HUDEP-2 (cell line): ENCODE measurements at regions not wholly inside any gene's neighbourhood (a gene's known extent, or its start where the extent isn't known, plus 50 kb on each side); places are given as distances from the start of the nearest gene placed in this dataset.

Experiments
- DNase-seq, 76 experiments: peaks; one replicate each; lab custom pipeline; 2025; ENCODE audit not compliant: unreplicated experiment in 76 of 76; lab: John Stamatoyannopoulos, UW

DNA sequence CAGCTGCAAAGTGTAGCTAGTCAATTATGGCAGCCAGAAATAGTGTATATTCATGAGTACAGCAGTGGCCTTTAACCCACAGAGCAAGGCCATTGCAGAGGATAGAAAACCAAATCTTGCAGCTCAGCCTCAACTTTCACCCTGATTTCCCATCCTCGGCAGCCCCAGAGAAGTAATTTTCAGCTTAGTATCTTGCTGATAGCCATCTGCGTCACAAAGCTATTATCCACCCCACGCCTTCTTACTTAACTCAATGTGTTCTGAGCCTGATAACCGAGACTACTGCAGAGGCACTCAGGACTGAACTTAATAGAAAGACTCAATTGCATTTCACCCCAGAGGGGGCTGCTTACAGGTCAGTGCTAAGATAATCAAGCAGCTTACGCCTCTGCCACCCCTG, 174.5 kb upstream of the MAOA start:
- peak in 12 of 76 experiments; percentile 0 to 8 (median 1) for DNase-seq

DNA sequence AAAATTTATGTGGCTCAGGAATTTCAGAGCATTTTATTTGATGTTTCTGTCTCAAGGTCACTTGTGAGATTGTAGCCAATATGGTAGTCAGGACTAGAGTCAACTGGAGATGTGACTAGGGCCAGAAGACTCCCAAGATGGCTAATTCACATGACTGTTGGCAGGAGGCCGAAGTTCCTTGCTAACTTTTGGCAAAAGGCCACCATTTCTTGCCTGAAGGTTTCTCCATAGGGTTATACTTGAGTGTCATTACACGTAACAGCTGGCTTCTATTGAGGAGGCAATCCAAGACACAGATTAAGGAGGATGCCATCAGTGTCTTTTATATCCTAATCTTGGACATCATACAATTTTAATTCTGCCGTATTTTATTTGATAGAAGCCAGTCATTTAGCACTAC, 162.3 kb upstream of the MAOA start:
- DNase-seq = peak in 4 of 76 experiments; percentile 0 to 4 (median 2)

DNA sequence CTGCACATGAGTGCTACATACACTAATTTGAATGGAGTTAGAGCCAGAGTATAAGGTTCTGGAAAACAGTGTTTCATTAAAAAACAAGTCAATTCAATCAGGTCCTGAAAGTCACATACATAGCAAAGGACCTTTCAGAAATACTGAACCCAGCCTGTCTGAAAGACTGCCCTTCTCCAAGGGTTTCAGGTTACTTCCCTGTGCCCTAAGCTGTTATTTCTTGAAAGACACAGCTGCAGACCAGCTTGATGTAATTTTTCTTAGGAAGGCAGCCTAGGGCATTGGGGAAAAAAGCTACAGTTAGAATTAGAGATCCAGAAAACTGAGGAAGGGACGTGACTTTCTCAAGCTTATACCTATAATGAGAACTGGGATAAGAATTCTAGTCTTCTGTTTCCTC, 155.9 kb upstream of the MAOA start:
- DNase-seq = no peak

DNA sequence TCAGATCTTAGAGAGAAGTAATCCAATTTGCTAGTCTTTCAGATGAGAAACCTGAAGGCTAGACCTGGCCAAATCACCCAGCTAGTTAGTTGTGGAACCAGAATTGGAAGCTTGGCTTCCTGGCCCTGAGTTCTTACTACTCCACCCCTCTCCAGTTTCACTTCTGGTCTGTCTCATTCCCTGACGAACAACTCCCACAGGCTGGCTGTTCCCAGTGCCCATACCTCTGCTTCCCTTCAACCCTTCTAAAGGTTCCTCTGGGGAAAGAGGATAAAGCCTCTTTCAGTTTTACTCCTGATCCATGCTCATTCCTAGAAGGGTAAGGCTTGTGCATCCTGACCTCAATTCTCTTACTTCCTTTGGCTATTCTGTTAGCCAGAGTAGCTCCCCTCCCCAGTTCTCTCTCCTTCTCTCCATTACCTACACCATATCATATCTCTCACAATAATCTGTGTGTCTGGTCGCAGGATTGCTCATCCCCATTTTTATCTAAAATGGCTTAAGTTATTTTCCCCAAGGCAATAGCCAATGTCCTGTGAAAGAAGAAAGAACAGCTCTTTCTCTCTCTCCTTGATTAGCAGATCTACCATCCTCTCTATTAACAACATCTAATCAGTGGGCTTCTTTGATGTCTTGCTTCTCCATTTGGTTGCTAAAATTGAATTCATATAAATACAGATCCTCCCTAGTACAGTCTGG, 155.0 kb upstream of the MAOA start:
- DNase-seq = no peak

DNA sequence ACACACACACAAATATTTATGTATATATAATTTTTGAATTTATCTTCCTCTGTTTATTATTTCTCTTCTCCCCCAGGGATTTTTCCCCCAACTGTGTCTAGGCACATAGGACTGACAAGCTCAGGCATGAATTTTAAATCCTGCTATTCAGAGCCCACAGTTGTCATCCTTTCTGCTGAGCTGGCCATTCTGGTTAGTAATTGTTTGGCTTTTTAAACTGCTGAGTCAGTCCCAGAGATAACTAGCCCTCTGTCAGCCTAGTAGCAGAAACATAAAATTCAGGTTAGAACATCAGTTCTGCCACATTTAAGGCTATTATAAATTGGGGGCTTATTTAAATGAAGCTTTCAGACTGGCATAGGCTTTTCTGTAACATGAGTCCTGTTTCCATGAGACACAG, 151.7 kb upstream of the MAOA start:
- no peak for DNase-seq

DNA sequence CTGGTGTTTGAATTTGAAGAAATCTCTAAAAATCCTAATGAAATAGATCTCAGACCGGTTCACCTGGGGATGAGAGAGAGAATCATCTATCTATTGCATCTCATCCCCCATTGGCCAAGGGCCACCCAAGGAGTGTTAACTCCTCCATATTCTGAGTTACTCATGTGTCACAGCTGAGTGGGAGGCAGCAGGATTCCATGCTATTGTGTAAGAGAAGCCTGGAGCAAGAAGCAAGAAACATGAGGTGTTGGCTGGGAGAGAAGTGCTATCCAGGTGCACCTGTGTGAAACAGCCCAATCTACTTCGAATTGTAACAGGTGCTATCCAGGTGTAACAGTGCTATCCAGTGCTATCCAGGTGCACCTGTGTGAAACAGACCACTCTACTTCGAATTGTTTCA, 150.3 kb upstream of the MAOA start:
- DNase-seq = no peak

DNA sequence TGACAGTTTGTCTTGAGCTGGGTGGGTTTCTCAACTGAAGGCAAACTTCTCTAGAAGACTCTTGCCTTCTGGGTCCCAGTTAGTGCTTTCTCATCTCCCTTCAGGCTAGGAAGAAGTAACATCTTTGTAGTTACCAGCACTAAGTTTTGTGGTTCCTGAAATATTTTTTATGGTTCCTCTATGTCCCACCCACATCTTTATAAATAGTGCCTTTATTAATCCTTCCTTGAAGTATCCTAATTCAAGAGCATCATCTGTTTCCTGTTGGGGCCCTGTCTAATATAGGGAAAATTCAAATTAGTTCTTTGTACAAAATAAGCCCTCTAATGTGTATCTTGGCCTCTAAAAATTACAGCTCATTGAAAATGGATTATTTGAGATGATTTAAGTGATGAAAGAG, 147.4 kb upstream of the MAOA start:
- DNase-seq = no peak

DNA sequence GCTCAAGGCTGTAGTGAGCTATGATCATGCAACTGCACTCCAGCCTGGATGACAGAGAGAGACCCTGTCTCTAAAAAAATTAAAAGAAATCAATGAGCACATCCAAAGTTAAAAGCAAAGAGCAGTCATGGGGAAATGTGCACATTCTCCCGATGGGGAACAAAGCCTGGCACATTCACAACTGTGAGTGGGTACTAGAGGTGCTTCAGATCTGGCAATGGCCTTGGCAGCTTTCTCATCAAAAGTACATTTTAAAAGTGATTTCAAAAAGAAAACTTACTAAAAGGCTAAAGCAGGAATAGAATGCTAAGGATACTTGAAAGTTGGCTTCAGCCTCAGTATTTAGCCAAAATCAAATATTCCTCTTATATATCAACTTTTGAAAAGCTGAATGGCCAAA, 145.9 kb upstream of the MAOA start:
- DNase-seq = no peak

DNA sequence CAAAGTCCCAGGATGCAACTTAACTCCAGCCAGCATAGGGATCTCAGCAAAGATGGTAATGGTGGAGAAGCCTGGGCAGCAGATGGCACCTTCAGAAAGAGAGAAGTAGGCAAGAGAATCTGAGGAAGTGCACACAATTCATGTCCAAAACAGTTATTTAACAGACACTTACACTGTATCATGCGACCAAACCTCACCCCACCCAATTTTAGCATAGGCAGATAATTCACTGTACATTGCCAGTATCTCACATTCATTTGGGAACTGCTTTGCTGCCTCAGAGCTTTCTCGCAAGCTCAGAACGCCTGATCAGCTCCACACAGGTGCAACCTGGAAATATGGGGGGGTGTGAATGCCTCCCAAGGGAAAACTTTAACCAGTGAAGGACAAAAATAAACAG, 143.0 kb upstream of the MAOA start:
- no peak for DNase-seq

DNA sequence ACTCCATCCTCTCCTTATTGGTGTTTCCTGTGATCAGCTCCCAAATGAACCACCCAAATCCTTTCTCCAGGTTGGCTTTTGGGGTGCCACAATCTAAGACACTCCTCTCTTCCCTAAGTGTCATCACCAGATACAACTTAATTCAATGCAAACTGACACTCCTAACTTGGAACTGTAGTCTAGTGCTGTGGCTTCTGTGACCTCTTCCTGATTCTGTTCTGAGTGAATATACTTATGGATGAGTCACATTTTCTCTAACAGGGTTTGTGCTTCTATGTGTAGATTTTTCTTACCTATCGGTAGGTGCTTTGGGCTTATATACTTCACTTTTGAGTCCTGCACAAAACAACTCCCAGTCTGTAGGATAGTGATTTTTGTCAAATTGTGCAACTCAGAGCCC, 141.3 kb upstream of the MAOA start:
- no peak for DNase-seq

DNA sequence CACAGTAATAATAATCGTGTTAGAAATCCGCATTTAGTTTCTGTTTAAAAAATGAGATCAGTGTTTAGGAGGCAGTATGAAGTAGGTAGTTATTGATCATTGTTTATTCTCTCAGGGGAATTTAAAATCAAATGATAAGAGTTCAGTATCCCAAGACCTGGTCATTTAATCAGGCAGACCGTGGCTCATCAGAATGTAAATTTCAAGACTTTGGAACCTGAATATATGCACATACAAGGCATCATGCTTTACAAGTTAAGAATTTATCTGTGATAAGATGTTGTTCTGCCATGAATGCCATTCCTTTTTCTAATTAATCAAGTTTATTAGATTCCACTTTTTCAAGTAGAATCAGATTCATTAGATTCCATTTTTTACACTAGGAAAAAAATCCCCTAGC, 133.5 kb upstream of the MAOA start:
- DNase-seq = no peak

DNA sequence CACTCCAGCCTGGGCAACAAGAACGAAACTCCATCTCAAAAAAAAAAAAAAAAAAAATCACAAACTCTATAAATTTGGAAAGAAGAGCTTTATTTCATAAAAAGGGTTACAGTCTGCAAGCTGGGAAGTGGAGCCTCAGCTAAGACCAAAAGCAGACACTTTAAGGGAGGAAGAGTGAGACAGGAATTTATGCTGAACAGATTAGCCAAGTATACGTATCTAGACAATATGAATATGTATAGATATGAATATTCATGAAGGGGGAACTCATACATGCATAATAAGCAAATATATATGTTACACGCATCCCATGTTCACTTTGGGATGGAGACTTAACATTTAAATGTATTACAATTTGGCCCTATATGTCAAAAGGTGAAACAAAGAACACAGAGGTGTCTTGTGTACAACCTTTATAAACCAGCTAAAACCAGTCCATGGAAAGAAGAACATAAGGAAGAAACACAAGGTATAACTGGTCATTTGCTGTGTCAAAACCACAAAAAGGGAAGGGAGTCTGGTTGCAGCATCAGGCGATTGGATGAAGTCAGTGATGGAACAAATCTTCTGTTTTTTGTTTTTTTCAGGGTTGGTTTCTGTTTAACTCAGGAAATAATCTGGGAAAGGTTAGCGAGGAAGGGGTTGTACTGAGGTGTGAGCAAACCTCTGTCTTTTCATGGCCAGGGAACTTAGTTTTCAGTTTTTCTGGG, 130.0 kb upstream of the MAOA start:
- DNase-seq = no peak

DNA sequence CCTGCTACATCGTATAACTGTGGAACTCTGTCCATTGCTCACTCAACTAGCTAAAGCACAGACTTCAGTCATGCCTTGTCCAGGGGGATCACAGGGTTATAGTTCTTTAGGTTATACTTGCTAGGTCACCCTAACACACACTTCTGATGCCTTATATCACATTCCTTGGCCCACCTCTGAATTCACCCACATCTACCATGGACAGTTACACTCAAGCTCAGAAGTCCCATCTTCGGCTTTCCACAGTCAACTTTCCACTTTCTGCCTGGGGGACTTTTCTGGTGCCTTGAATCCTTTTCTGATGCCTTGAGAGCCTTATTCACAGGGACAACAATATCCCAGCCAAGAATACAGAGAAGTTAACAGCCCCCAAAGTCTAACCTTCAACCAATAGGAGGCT, 129.2 kb upstream of the MAOA start:
- no peak for DNase-seq

DNA sequence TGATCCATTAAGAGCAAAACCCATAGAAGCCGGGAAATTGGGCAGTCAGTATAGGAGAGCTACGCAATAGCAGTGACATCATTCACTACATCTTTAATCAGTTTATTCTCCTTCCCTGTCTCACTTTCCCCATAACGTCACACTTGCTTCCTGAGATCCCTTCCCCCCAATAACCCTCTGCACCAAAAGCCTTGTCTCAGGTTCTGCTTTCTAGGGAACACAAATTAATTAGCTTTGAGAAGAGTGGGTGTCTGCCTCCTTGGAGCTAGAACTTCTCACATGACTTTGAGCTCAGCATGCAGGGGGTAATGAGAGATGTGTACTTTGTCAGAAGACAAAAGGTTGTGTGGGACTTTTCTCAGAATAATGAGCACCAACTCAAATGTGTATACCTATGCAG, 128.3 kb upstream of the MAOA start:
- DNase-seq = no peak

DNA sequence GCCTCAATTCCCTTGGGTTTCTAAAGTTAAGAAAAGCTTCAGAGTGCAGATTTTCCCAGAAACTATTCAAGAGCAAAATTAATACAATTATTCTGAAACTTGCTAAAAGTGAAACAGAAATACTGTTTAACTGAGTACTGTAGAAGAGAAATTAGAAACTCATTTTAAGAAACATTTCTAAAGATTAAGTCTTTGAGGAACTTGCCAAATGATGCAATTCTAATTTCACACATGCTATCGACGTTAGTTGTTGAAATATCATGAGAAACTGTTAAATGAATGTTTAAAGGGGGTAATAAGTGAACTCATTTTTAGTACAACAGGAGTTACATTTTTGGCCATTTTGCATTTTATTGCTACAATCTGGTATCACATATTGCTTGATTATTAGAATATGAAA, 125.3 kb upstream of the MAOA start:
- DNase-seq = no peak

DNA sequence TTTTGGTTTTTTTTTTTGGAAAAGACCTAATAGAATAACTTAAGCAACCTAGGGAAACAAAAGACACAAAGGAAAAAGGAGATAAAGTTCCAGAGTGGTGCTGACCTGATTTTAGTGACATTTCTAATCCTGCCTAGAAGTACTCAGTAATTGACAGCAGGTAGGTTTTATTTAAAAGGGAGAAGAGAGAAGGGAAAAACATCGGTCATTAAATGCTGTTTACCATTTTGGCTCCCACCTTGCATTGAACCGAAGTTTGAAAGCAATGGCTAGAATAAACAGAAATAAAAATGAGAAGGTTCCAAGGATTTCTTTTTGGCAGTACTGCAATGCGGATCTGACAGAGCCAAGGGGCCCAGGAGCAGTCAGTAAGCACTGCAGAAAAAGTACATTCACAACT, 115.8 kb upstream of the MAOA start:
- no peak for DNase-seq

DNA sequence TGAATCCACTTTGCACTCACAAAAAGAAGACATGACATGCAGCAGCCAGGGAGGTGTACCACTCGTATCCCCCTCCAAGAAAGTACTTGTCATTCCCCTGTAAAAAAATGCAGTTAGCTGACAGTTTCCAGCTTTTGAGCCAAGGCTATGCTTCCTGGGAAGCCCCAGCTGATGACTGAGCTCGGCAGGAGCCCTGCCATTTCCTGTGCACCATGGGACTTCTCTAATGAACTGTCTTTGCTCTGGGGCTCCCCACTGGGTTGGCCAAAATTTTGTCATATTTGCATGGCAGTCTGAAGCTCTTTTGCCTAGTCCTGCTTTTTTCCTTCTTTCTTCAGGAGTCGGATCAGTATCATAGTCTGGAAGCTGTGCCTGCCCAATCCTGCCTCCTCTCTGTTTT, 104.5 kb upstream of the MAOA start:
- no peak for DNase-seq

DNA sequence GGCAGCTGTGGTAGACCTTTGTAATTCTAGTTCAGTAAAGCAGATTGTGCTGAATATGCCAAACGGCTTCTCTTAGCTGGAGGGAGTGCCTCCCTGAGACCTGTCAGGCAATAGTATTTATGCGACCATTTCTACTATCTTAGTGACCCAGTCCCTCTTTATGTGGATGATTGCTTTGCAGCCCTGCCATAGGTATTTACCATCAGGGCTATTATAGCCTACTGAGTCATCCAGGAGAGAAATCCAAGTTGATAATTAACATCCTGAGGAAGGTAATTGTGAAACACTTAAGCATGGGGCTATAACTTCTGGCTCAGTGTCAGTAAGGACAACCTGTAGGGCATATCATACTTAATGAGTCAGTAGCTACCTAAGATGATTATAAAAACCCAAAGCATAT, 103.9 kb upstream of the MAOA start:
- no peak for DNase-seq

DNA sequence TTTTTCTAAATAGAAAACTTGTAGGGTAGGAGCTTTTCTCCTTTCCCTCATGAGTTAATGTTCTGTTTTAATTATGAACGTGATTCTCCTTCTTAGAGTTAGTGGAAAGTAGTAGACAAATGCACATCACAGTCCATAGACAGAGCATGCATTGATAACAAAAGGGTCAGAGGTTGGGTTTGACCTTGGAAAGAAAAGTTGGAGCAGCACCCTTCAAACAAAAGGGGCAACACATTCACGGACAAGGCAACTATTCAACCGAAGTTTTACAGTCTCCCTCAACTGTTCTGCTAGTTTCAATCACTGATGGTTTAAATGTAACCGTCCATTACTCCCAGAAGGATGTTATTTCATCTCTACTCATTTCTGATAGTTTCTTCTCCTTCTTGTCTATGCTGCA, 103.4 kb upstream of the MAOA start:
- no peak for DNase-seq

DNA sequence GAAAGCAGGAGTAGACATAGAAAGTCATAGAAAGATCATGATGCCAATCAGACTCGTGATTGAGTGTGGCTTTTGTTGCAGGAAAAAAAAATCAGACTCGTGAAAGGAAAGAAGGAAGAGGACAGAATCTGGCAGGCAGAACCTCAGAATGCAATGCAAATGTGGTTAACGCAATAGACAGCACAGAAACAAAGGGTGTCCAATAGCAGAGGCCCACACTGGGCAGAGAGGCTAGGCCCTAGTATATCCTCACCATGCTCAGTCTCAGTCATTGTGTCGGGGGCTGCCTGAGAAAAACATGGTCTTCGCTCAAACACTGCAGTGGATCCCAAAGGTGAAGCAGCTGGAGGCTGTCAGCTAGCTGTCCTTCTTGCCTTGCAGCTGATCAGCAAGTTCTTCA, 102.8 kb upstream of the MAOA start:
- DNase-seq = no peak

DNA sequence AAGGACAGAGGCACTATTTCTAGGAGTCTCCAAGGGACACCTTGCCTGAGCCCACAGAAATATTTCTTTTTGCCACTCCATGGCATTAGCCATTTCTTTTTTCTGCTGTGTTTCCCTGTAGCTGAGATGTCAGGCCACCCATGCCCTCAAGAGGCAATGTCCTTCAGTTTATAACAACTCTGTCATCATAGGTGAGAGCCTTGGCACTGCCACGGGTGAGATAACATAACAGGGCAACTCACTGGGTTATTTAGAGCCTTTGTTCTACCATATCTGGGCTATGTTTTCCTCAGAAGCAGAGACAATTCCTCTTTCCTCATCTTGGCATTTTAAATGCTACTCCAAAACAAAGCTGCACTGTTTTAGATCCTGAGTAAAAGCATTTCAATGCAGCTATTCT, 99.9 kb upstream of the MAOA start:
- DNase-seq = no peak

DNA sequence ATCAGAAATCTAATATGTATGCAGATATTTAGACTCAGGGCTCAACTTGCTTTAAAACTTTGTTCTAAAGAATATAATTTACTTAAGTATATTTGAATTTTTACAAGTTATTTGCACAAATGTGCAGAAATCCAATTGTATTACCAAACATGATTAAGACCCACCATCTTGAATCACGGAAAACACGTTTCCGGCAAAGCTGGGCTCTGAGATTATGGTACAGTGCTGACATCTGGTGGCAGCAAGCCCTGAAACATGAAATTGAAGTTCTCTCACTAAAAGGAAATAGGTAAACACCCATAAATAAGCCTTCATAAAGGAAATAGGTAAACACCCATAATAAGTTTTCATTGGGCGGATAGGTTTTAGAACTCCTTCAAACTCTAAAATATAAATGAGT, 98.3 kb upstream of the MAOA start:
- DNase-seq = peak in 21 of 76 experiments; percentile 0 to 18 (median 2)

DNA sequence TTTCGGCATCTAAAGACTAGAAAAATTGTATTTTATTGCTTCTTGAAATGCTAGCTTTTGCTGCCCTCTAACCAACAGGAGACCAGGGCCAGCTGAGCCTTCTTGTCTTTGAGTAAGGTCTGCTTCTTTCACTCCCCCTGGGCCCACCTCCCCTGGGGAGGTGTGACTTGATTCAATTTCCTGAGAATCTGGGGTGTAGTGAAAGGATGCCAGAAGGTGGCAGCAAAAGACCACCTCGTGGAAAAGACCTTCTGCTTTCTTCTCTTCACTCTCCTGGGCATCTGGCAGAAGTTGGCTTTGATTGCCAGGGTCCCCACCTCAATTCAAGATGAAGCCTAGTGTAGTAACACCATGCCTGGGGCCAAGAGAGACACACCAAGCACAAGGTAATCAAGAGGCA, 96.5 kb upstream of the MAOA start:
- peak in 1 of 76 experiments; percentile 2 for DNase-seq
